T-helper 1 cell (primary cell): ENCODE measurements at regions not wholly inside any gene's neighbourhood (a gene's known extent, or its start where the extent isn't known, plus 50 kb on each side); places are given as distances from the start of the nearest gene placed in this dataset.

Experiments
- DNase-seq, 5 donors: peaks; one replicate each; pipeline ENCODE4 v3.0.0-alpha.2; 2012 to 2020

- no peak for DNase-seq
These were observed 55.7 kb upstream of the TRABD2B start for GRCh38 chr1:48052923-48053291.

- DNase-seq = no peak
These were observed 54.4 kb upstream of the TRABD2B start for GRCh38 chr1:48051466-48052126.

GRCh38 chr1:48049823-48050535, 52.8 kb upstream of the TRABD2B start:
- DNase-seq = no peak

- DNase-seq = no peak
These were observed 51.8 kb upstream of the TRABD2B start for GRCh38 chr1:48048980-48049379.

GRCh38 chr1:48048064-48048463, 50.9 kb upstream of the TRABD2B start:
- DNase-seq = no peak

GRCh38 chr1:48047116-48047515, 49.9 kb upstream of the TRABD2B start:
- DNase-seq = no peak
